SW480 (cell line): ENCODE measurements at regions not wholly inside any gene's neighbourhood (a gene's known extent, or its start where the extent isn't known, plus 50 kb on each side); places are given as distances from the start of the nearest gene placed in this dataset.

Experiments
- DNase-seq: peaks from one replicate; pipeline ENCODE4 v3.0.0-alpha.2; 2016; ENCODE audit warnings: low spot score

DNA sequence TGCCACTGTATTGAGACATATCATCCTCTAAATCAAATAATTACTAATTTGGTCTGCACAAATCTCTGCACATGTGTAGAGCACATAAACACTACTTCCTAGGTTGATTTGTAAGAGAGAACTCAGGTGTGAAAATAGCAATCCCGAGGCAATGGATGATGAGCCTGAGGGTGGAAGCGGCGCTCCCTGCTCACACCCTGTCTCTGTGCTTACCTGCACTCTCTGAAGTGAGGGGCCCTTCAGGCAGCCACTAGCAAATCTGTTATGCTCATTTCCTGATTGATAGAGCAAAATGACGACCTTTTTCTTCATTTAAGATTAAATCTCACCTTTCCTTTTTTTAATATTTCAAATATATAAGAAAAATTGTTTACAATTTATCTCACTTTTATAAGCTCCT, 1995.7 kb upstream of the AGA start:
- DNase-seq: no peak

GRCh38 chr4:179441596-179441995, 1999.4 kb upstream of the AGA start:
- no peak for DNase-seq

DNA sequence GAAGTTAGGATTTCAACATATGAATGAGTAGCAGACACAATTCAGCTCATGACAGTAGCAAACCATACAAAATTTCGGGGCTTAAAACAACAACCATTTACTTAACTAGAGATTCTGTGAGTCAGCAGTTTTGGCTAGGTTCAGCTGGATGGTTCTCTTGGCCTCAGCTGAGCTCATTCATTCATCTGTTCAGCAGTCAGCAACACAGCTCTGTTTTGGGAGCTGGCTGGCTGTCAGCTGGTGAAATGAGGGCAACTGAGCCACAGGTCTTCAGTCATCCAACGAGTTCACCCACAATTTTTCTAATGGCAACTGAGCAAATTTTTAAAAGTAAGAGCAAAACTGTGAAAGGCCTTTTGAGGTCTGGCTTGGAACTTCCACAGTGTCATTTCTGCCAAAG, 2005.1 kb upstream of the AGA start:
- DNase-seq: no peak

DNA sequence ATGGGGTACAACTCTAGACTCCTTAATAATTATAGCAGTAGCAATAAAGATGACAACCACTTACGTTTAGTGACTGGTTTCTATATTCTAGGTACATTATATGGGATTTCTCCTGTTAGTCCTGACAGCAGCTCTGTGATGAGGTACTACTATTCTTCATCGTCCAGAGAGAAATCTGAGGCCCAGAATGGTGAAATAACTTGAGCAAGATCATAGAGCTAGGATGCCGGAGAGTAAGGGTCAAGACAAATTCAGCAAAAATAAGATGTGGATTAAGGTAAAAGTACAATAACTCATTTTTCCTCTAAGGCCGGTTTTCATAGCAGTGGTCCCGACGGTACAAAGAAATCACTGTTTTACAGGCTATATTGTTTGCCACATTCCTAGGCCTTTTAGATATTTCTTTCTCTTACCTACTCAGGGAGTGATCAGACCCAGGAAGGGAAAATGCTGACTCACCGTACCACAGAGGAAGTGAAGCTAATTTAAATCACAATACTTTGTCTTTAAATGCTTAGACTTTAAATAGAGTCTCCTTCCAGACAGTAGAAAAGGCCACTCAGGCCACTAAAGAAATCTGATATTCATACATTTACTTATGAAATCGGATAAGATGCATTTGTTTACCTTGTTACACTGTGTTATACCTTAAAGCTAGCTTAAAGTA, 2023.0 kb upstream of the AGA start:
- DNase-seq: no peak

DNA sequence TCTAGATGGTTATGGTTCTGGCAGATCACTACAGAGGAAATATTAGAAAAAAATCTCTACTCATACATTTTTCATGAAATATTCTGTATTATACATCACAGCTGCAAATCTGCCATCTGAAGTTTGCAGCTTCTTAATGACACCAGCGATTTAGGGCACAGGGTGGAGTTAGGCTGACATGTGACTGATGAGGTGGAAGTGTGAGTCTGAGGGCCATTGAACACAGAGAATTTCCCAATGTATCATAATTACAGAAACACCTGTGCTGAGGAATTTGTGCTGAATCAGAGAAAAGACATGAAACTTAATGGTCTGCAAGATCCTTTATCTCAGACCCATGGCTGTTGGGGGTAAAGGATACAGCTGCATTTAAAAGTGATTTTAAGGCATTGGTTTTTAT, 2025.6 kb upstream of the AGA start:
- no peak for DNase-seq

DNA sequence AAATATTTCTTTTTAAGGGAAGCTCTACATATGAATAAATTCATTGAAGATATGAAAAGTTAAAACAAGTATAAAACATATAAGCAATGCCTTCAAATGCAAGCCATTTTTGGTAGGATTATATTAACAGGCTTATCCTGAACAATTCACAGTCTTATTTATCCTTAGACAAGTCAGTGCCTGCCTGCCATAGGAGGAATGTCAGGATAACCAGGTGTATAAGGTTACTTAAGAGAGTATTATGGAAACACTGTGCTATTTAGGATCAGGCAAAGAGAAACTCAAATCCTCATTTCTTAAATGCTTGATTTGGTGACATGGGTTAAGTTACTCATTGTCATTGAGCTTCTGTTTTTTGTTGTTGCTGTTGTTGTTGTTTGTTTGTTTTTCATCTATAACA, 2029.9 kb upstream of the AGA start:
- DNase-seq: no peak

- no peak for DNase-seq
Measured at GRCh38 chr4:179478608-179479007, 2036.4 kb upstream of the AGA start.

GRCh38 chr4:179485781-179486180, 2043.5 kb upstream of the AGA start:
- DNase-seq: no peak

- DNase-seq: no peak
Measured at GRCh38 chr4:179486570-179487335, 2044.5 kb upstream of the AGA start.

GRCh38 chr4:179492260-179493080, 2050.2 kb upstream of the AGA start:
- DNase-seq: no peak

DNA sequence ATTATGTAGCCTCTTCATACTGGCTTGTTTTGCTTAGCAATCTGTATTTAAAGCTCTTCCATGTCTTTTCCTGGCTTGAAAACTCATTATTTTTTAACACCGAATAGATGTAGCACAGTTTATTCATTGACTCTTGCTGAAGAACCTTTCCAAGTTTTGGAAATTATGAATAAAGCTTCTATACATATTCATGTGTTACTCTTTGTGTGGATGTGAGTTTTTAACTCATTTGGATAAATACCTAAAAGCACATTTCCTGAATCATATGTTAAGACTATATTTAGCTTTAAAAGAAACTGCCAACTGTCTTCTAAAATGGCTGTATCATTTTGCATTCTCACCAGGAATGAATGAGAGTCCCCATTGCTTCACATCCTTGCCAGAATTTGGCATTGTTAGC, 2061.7 kb upstream of the AGA start:
- no peak for DNase-seq

GRCh38 chr4:179509489-179509888, 2067.3 kb upstream of the AGA start:
- DNase-seq: no peak

GRCh38 chr4:179521952-179522351, 2079.7 kb upstream of the AGA start:
- DNase-seq: no peak

GRCh38 chr4:179530958-179531357, 2088.7 kb upstream of the AGA start:
- DNase-seq: no peak

DNA sequence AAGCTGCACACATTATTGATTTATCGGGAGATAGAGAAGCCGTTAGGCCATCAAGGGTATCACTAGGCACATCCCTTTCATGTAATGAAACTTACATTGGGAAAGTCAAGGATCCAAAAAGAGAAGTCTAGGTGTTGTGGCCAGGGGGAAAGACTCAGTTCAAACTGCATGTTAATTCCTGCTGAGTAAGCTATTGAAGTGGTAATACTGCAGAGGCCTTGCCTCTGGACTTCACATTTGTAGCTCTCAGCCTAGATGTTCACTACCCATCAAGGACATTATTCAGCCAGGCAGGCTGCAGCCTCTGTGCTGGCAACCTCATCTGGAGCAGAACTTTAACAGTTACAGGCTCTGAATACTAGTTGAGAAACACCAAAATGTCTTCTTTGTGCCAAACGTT, 2094.5 kb upstream of the AGA start:
- no peak for DNase-seq

GRCh38 chr4:179539641-179540040, 2097.4 kb upstream of the AGA start:
- no peak for DNase-seq

DNA sequence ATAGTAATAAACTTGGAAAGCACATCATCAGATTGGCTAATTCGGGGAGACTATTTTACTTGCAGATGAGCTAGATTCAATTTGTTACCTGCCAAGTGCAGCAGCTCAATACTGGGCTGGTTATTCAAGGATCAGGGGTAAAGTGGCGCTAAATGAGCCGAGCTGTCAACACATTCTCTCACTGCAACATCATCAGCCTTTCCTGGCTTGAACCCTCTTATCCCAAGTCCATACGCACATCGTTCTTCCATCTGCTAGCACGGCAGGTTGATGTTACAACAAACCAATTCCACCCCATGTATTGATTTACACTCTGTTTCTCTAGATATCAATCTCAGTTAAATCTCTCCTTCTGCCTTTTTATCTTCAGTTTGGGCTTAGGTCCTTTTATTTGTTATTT, 2101.5 kb upstream of the AGA start:
- DNase-seq: no peak

DNA sequence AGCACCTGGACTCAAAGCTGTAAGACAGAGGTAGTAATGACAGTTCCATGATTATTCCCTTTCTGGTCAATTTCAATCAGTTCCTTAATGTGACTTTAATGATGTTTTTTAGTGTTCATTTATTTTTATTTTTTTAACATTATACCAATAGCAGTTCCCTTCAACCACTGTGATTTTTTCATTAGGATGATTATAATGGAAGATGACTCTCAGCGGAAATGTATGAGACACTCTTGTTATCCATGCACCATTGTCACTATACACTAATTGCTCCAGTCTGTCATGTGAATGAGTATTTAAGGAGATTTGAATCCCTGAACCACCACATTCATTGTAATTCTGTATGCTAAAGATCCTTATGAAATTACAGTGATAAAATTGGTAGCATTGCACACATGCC, 2102.3 kb upstream of the AGA start:
- no peak for DNase-seq

- no peak for DNase-seq
Measured at GRCh38 chr4:179552131-179552530, 2109.9 kb upstream of the AGA start.

GRCh38 chr4:179563741-179564140, 2121.5 kb upstream of the AGA start:
- no peak for DNase-seq

GRCh38 chr4:179569549-179569948, 2127.3 kb upstream of the AGA start:
- DNase-seq: no peak

GRCh38 chr4:179582164-179582905, 2140.1 kb upstream of the AGA start:
- no peak for DNase-seq
